Loucy (cell line): ENCODE measurements at regions not wholly inside any gene's neighbourhood (a gene's known extent, or its start where the extent isn't known, plus 50 kb on each side); places are given as distances from the start of the nearest gene placed in this dataset.

Experiments
- H2AFZ ChIP-seq: fragments of 200-600 bp; sonication (generic); 2 replicates; pipeline ENCODE4 v1.6.0; 2016; ENCODE audit warnings: antibody characterized with exemption, mild to moderate bottlenecking, low read length, moderate library complexity
- H3F3A ChIP-seq: fragments of 200-600 bp; 2 replicates; pipeline ENCODE4 v1.6.0; 2016; ENCODE audit warnings: antibody characterized with exemption, low read depth, mild to moderate bottlenecking
- H3K27me3 ChIP-seq: fragments of 200-600 bp; sonication (generic); 2 replicates; pipeline ENCODE4 v1.6.1; 2014; ENCODE audit warnings: low read length, mild to moderate bottlenecking; ENCODE audit not compliant: insufficient read depth, poor library complexity, severe bottlenecking
- H3K36me3 ChIP-seq: fragments of 200-600 bp; sonication (generic); 2 replicates; pipeline ENCODE4 v1.6.1; 2016; ENCODE audit warnings: low read length; ENCODE audit not compliant: insufficient read depth
- H3K4me1 ChIP-seq: fragments of 200-600 bp; sonication (generic); 2 replicates; pipeline ENCODE4 v1.5.1; 2014; ENCODE audit warnings: low read length, mild to moderate bottlenecking; ENCODE audit not compliant: insufficient read depth, poor library complexity, severe bottlenecking
- H3K4me2 ChIP-seq: fragments of 200-600 bp; sonication (generic); 2 replicates; pipeline ENCODE4 v1.6.0; 2014; ENCODE audit warnings: antibody characterized with exemption, low read length, low read depth, mild to moderate bottlenecking; ENCODE audit not compliant: poor library complexity, severe bottlenecking
- H3K4me3 ChIP-seq: fragments of 200-600 bp; sonication (generic); 2 replicates; pipeline ENCODE4 v1.5.1; 2014; ENCODE audit warnings: low read length, mild to moderate bottlenecking, mixed read lengths; ENCODE audit not compliant: poor library complexity, severe bottlenecking
- H3K79me2 ChIP-seq: fragments of 200-600 bp; sonication (generic); 2 replicates; pipeline ENCODE4 v1.6.1; 2014; ENCODE audit warnings: low read length; ENCODE audit not compliant: insufficient read depth
- H3K9ac ChIP-seq: fragments of 200-600 bp; sonication (generic); 2 replicates; pipeline ENCODE4 v1.6.0; 2014; ENCODE audit warnings: mild to moderate bottlenecking, low read depth, low read length, moderate library complexity; ENCODE audit not compliant: poor library complexity, severe bottlenecking
- H3K9me2 ChIP-seq: fragments of 200-600 bp; sonication (generic); replicated peaks from 2 replicates; pipeline ENCODE4 v1.6.1; 2016; ENCODE audit warnings: low read depth, low read length, mixed read lengths
- H3K9me3 ChIP-seq: fragments of 200-600 bp; sonication (generic); 2 replicates; pipeline ENCODE4 v1.6.1; 2014; ENCODE audit warnings: mild to moderate bottlenecking, antibody characterized with exemption, low read length, low read depth; ENCODE audit not compliant: insufficient read depth
- H4K20me1 ChIP-seq: fragments of 200-600 bp; sonication (generic); 2 replicates; pipeline ENCODE4 v1.6.0; 2014; ENCODE audit warnings: antibody characterized with exemption, low read length, mild to moderate bottlenecking; ENCODE audit not compliant: insufficient read depth, poor library complexity, severe bottlenecking
- CTCF ChIP-seq: fragments of 200-600 bp; sonication (generic); conservative IDR thresholded peaks from 2 replicates; pipeline ENCODE4 v1.5.1; 2014; ENCODE audit warnings: mild to moderate bottlenecking, antibody characterized with exemption, low read length
- EZH2phosphoT487 ChIP-seq: fragments of 200-600 bp; IDR thresholded peaks from 2 replicates; pipeline ENCODE4 v1.6.1; 2018; ENCODE audit warnings: antibody characterized with exemption, mild to moderate bottlenecking, moderate library complexity, borderline replicate concordance

- H3K27me3 ChIP-seq: no peaks in the 10 kb centered on the region
- H3K9me2 ChIP-seq: no peaks in the 10 kb centered on the region
- no peak overlapping the region for H3K9ac ChIP-seq
- no peaks in the 10 kb centered on the region for H3F3A ChIP-seq
- TF ChIP-seq EZH2phosphoT487: no peak
- no peak for TF ChIP-seq CTCF
- H4K20me1 ChIP-seq: no peaks in the 10 kb centered on the region
- no peaks in the 10 kb centered on the region for H3K36me3 ChIP-seq
- no peaks in the 10 kb centered on the region for H3K79me2 ChIP-seq
- no peaks in the 10 kb centered on the region for H3K9me3 ChIP-seq
- H2AFZ ChIP-seq: no peak overlapping the region
- H3K4me2 ChIP-seq: no peak overlapping the region
- H3K4me3 ChIP-seq: no peak overlapping the region
- H3K4me1 ChIP-seq: no peaks in the 10 kb centered on the region
Measured at GRCh38 chr11:30741039-30741550, 154.9 kb upstream of the MPPED2 start.

- no peaks in the 10 kb centered on the region for H4K20me1 ChIP-seq
- no peaks in the 10 kb centered on the region for H3K27me3 ChIP-seq
- TF ChIP-seq EZH2phosphoT487: no peak
- no peak for TF ChIP-seq CTCF
Measured at GRCh38 chr11:30740091-30740490, 153.9 kb upstream of the MPPED2 start.

GRCh38 chr11:30735946-30736345 lies 149.8 kb upstream of the MPPED2 start:
- Histone ChIP-seq H2AFZ (no peak overlapping the region), H3K4me1 (no peaks in the 10 kb centered on the region), H3K9me2 (no peaks in the 10 kb centered on the region), H3K9me3 (no peaks in the 10 kb centered on the region), H3K36me3 (no peaks in the 10 kb centered on the region), H3K79me2 (no peaks in the 10 kb centered on the region), H3K9ac (no peak overlapping the region), H3F3A (no peaks in the 10 kb centered on the region), H3K27me3 (no peaks in the 10 kb centered on the region), H4K20me1 (no peaks in the 10 kb centered on the region), H3K4me2 (no peak overlapping the region), H3K4me3 (no peak overlapping the region)
- TF ChIP-seq EZH2phosphoT487 (no peak), CTCF (no peak)

More at GRCh38 chr11:30740091-30740490, 153.9 kb upstream of the MPPED2 start:
- no peaks in the 10 kb centered on the region for H3F3A ChIP-seq
- no peak overlapping the region for H3K9ac ChIP-seq
- no peak overlapping the region for H3K4me2 ChIP-seq
- no peak overlapping the region for H3K4me3 ChIP-seq
- no peaks in the 10 kb centered on the region for H3K36me3 ChIP-seq
- H2AFZ ChIP-seq: no peak overlapping the region
- no peaks in the 10 kb centered on the region for H3K4me1 ChIP-seq
- H3K9me2 ChIP-seq: no peaks in the 10 kb centered on the region
- H3K9me3 ChIP-seq: no peaks in the 10 kb centered on the region
- H3K79me2 ChIP-seq: no peaks in the 10 kb centered on the region
